Ovary (tissue), 7 donors: ENCODE measurements at regions not wholly inside any gene's neighbourhood (a gene's known extent, or its start where the extent isn't known, plus 50 kb on each side); places are given as distances from the start of the nearest gene placed in this dataset.

Experiments used
- DNase-seq, 5 donors: peaks; one replicate each; pipeline ENCODE4 v3.0.0-alpha.2; 2019 to 2020
- H3K27ac ChIP-seq, 2 donors: fragments of 200-600 bp; one replicate each; pipeline versions ENCODE4 v1.5.1 to v1.8.0; 2019 to 2022
- H3K27me3 ChIP-seq: fragments of 200-600 bp; one replicate; pipeline ENCODE4 v1.8.0; 2022
- H3K36me3 ChIP-seq: fragments of 200-600 bp; sonication (generic); one replicate; pipeline ENCODE4 v1.5.1; 2019
- H3K4me1 ChIP-seq: one replicate; pipeline ENCODE4 v1.8.1; 2013; ENCODE audit warnings: mild to moderate bottlenecking, moderate library complexity; ENCODE audit not compliant: insufficient read depth
- H3K4me3 ChIP-seq: fragments of 200-600 bp; sonication (generic); one replicate; pipeline ENCODE4 v1.5.1; 2017
- H3K9me3 ChIP-seq, 2 donors: fragments of 200-600 bp in 1 of 2; sonication (generic) in 1 of 2; one replicate each; pipeline versions ENCODE4 v1.5.1 to v1.8.1; 2013 to 2019; ENCODE audit warnings: mild to moderate bottlenecking in 1 of 2, moderate library complexity in 1 of 2
- EP300 ChIP-seq: sonication (generic); formaldehyde crosslinking; IDR thresholded peaks from one replicate; pipeline ENCODE4 v1.6.1; 2017; ENCODE audit warnings: antibody characterized with exemption
- POLR2A ChIP-seq: fragments of 450-650 bp; IDR thresholded peaks from one replicate; pipeline ENCODE4 v1.6.1; 2017; ENCODE audit warnings: antibody characterized with exemption, mild to moderate bottlenecking, moderate library complexity
- WGBS, 3 donors: extraction: QIAGEN DNeasy Blood & Tissue Kit in 1 of 3; methylation state at CpG; one replicate each; pipeline versions ENCODE4 v1.1.5 to v1.1.7; 2013 to 2017; 5-methylcytosine and 5-hydroxymethylcytosine counted together
- intact Hi-C, 4 donors: fragments of 100-400 bp; cut with DNase I; formaldehyde crosslinking; loops; one replicate each; pipeline versions ENCODE4 v1.11.0 to v1.15.1; 2022 to 2023
- TF ChIP-seq, protein P1 (sequence below), 3 donors: fragments of 450-650 bp in 2 of 3; fragments of 200-600 bp in 1 of 3; IDR thresholded peaks; one replicate each; pipeline versions ENCODE4 v1.5.1 to v1.8.0; 2016 to 2022; ENCODE audit warnings: antibody characterized with exemption in 3 of 3, mild to moderate bottlenecking in 1 of 3
- donor health status: DM: no; HTN: no; CAD: no; lungs with moderate emphysema.
- donor health status: DM: no; HTN: no; CAD: no.
- donor health status: Bipolar disorder and iron deficiency.
- donor health status: DM: no; HTN: no; CAD: no.
- donor health status: DM: yes; HTN: yes; CAD: no.

DNA sequence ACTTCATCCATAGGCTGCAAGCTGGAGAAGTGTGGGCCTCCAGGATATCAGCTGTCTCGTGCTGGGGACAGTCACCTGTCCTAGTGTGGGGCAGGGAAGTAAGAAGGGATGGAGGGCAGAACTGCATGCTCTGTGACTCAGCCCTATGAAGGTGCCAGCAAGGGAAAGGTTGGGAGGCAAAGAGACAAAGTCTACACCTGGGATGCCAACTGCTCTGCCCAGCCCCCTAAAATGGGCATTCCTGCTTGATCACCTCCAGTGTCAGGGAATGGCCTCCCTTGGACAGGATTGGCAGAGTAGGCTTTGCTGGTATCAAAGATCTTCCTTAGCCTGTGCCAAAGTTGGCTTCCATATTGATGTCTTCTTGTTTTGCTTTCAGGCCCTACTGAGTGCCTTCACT lies 335.0 kb downstream of the BCL11B start:
- H3K27ac ChIP-seq, result no peak overlapping the region
- 80 to 86% (median 82%) methylated on average over 1 of the region's 1 CpG for WGBS, 3 donors
- H3K9me3 ChIP-seq, result no peaks in the 10 kb centered on the region
- TF ChIP-seq POLR2A, result no peak
- no peak for TF ChIP-seq EP300
- TF ChIP-seq, protein P1, sequence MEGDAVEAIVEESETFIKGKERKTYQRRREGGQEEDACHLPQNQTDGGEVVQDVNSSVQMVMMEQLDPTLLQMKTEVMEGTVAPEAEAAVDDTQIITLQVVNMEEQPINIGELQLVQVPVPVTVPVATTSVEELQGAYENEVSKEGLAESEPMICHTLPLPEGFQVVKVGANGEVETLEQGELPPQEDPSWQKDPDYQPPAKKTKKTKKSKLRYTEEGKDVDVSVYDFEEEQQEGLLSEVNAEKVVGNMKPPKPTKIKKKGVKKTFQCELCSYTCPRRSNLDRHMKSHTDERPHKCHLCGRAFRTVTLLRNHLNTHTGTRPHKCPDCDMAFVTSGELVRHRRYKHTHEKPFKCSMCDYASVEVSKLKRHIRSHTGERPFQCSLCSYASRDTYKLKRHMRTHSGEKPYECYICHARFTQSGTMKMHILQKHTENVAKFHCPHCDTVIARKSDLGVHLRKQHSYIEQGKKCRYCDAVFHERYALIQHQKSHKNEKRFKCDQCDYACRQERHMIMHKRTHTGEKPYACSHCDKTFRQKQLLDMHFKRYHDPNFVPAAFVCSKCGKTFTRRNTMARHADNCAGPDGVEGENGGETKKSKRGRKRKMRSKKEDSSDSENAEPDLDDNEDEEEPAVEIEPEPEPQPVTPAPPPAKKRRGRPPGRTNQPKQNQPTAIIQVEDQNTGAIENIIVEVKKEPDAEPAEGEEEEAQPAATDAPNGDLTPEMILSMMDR (IDR thresholded peaks at IDR 0.05), result no peak
- no peaks in the 10 kb centered on the region for H3K36me3 ChIP-seq
- no peaks in the 10 kb centered on the region for H3K27me3 ChIP-seq
- H3K4me3 ChIP-seq, result no peak overlapping the region
- no peaks in the 10 kb centered on the region for H3K4me1 ChIP-seq
- no peak for DNase-seq
- intact Hi-C loops, result no loop called here

- intact Hi-C loops, result no loop called here
- H3K27ac ChIP-seq, result no peak overlapping the region
- TF ChIP-seq, protein P1 (IDR thresholded peaks at IDR 0.05), result no peak
- TF ChIP-seq POLR2A (no peak), EP300 (no peak)
- no peaks in the 10 kb centered on the region for H3K9me3 ChIP-seq
- no peaks in the 10 kb centered on the region for H3K4me1 ChIP-seq
- WGBS, 3 donors, result 88 to 95% (median 90%) methylated on average over 6 of the region's 6 CpGs
- H3K36me3 ChIP-seq, result no peaks in the 10 kb centered on the region
- H3K4me3 ChIP-seq, result no peak overlapping the region
- no peaks in the 10 kb centered on the region for H3K27me3 ChIP-seq
- DNase-seq, result no peak
Observed at GRCh38 chr14:98937712-98938505, 334.1 kb downstream of the BCL11B start.

- intact Hi-C loops, result no loop called here
- no peak overlapping the region for H3K27ac ChIP-seq
- WGBS, 3 donors, result 89 to 92% (median 90%) methylated on average over 5 of the region's 5 CpGs
- no peak for TF ChIP-seq POLR2A
- TF ChIP-seq EP300, result no peak
- TF ChIP-seq, protein P1 (IDR thresholded peaks at IDR 0.05), result no peak
- no peaks in the 10 kb centered on the region for H3K9me3 ChIP-seq
- H3K4me1 ChIP-seq, result no peaks in the 10 kb centered on the region
- no peak for DNase-seq
- no peak overlapping the region for H3K4me3 ChIP-seq
- no peaks in the 10 kb centered on the region for H3K36me3 ChIP-seq
- no peaks in the 10 kb centered on the region for H3K27me3 ChIP-seq
Observed at GRCh38 chr14:98940693-98941437, 331.1 kb downstream of the BCL11B start.

GRCh38 chr14:98941481-98941880 lies 330.5 kb downstream of the BCL11B start:
- no peak for DNase-seq
- Histone ChIP-seq H3K4me3 (no peak overlapping the region), H3K27me3 (no peaks in the 10 kb centered on the region), H3K27ac (no peak overlapping the region), H3K4me1 (peaks cover 1% of the 10 kb centered on the region), H3K9me3 (no peaks in the 10 kb centered on the region), H3K36me3 (no peaks in the 10 kb centered on the region)
- no peak for TF ChIP-seq EP300
- no peak for TF ChIP-seq POLR2A
- TF ChIP-seq, protein P1 (IDR thresholded peaks at IDR 0.05), result no peak
- intact Hi-C loops, result no loop called here
